ENCODE measurements at regions not wholly inside any gene's neighbourhood (a gene's known extent, or its start where the extent isn't known, plus 50 kb on each side); places are given as distances from the start of the nearest gene placed in this dataset.
"Not testable (repeated sequence)": the region's sequence is repeated elsewhere in the genome, so short reads cannot be mapped to it uniquely, and the experiment has no call there.

- Histone ChIP-seq H3K27me3 (no peaks in the 10 kb centered on the region), H3K4me1 (no peaks in the 10 kb centered on the region), H3K9me3 (no peaks in the 10 kb centered on the region), H3K36me3 (ENCODE audit: low read depth, missing control alignments) (no peaks in the 10 kb centered on the region), H3K27ac (no peak overlapping the region), H3K4me3 (no peak overlapping the region)
- intact Hi-C loops (cut with DNase I; ENCODE audit: low total_unique reads): no loop called here
- WGBS, 2 donors: 65 to 72% methylated on average over 2 of the region's 2 CpGs
- TF ChIP-seq CTCF (IDR thresholded peaks at IDR 0.05) (no peak), POLR2A (IDR thresholded peaks at IDR 0.05) (no peak)
- DNase-seq: no peak
These were observed 421.6 kb upstream of the SLC10A2 start for GRCh38 chr13:103487841-103488240.

GRCh38 chr13:103473081-103473480, 406.9 kb upstream of the SLC10A2 start:
- no peak for DNase-seq
- 96 to 100% methylated on average over 1 of the region's 1 CpG for WGBS, 2 donors
- H3K36me3 ChIP-seq (ENCODE audit: low read depth, missing control alignments): no peaks in the 10 kb centered on the region
- no peak overlapping the region for H3K4me3 ChIP-seq
- no peaks in the 10 kb centered on the region for H3K9me3 ChIP-seq
- H3K27me3 ChIP-seq: no peaks in the 10 kb centered on the region
- intact Hi-C loops (cut with DNase I; ENCODE audit: low total_unique reads): no loop called here
- no peak overlapping the region for H3K27ac ChIP-seq
- H3K4me1 ChIP-seq: no peaks in the 10 kb centered on the region
- TF ChIP-seq CTCF (IDR thresholded peaks at IDR 0.05) (no peak), POLR2A (IDR thresholded peaks at IDR 0.05) (no peak)

- DNase-seq: no peak
- Histone ChIP-seq H3K9me3 (no peaks in the 10 kb centered on the region), H3K27me3 (no peaks in the 10 kb centered on the region), H3K36me3 (ENCODE audit: low read depth, missing control alignments) (no peaks in the 10 kb centered on the region), H3K4me1 (no peaks in the 10 kb centered on the region), H3K27ac (no peak overlapping the region), H3K4me3 (no peak overlapping the region)
- TF ChIP-seq CTCF (IDR thresholded peaks at IDR 0.05) (no peak), POLR2A (IDR thresholded peaks at IDR 0.05) (no peak)
- WGBS, 2 donors: 75 to 88% methylated on average over 4 of the region's 4 CpGs
- intact Hi-C loops (cut with DNase I; ENCODE audit: low total_unique reads): no loop called here
These were observed 405.7 kb upstream of the SLC10A2 start for GRCh38 chr13:103471896-103472295.

- no peak overlapping the region for H3K4me3 ChIP-seq
- H3K36me3 ChIP-seq (ENCODE audit: low read depth, missing control alignments): no peaks in the 10 kb centered on the region
- intact Hi-C loops (cut with DNase I; ENCODE audit: low total_unique reads): no loop called here
- 89 to 95% methylated on average over 1 of the region's 1 CpG for WGBS, 2 donors
- no peaks in the 10 kb centered on the region for H3K4me1 ChIP-seq
- no peak overlapping the region for H3K27ac ChIP-seq
- no peaks in the 10 kb centered on the region for H3K27me3 ChIP-seq
- no peaks in the 10 kb centered on the region for H3K9me3 ChIP-seq
- DNase-seq: no peak
- no peak for TF ChIP-seq CTCF (IDR thresholded peaks at IDR 0.05)
- no peak for TF ChIP-seq POLR2A (IDR thresholded peaks at IDR 0.05)
These were observed 403.6 kb upstream of the SLC10A2 start for GRCh38 chr13:103469771-103470170.

- no peak for DNase-seq
- H3K4me1 ChIP-seq: no peaks in the 10 kb centered on the region
- intact Hi-C loops (cut with DNase I; ENCODE audit: low total_unique reads): no loop called here
- H3K27ac ChIP-seq: no peak overlapping the region
- H3K36me3 ChIP-seq (ENCODE audit: low read depth, missing control alignments): no peaks in the 10 kb centered on the region
- no peak for TF ChIP-seq CTCF (IDR thresholded peaks at IDR 0.05)
- no peak for TF ChIP-seq POLR2A (IDR thresholded peaks at IDR 0.05)
- H3K4me3 ChIP-seq: no peak overlapping the region
- H3K27me3 ChIP-seq: no peaks in the 10 kb centered on the region
- 89 to 91% methylated on average over 5 of the region's 5 CpGs for WGBS, 2 donors
- no peaks in the 10 kb centered on the region for H3K9me3 ChIP-seq
These were observed 400.5 kb upstream of the SLC10A2 start for GRCh38 chr13:103466761-103467160.

- H3K36me3 ChIP-seq (ENCODE audit: low read depth, missing control alignments); DNase-seq; H3K4me3 ChIP-seq; intact Hi-C loops (cut with DNase I; ENCODE audit: low total_unique reads); H3K27ac ChIP-seq; H3K9me3 ChIP-seq; H3K27me3 ChIP-seq; H3K4me1 ChIP-seq: not testable (repeated sequence)
- 56 to 66% methylated on average over 3 of the region's 3 CpGs for WGBS, 2 donors
These were observed 394.0 kb upstream of the SLC10A2 start for GRCh38 chr13:103460246-103460645.

GRCh38 chr13:103457050-103457449, 390.8 kb upstream of the SLC10A2 start:
- 63 to 82% methylated on average over 14 of the region's 14 CpGs for WGBS, 2 donors
- not testable (repeated sequence) for H3K36me3 ChIP-seq (ENCODE audit: low read depth, missing control alignments)

More at GRCh38 chr13:103457050-103457449, 390.8 kb upstream of the SLC10A2 start:
- H3K27ac ChIP-seq; H3K4me3 ChIP-seq; H3K4me1 ChIP-seq; H3K9me3 ChIP-seq; DNase-seq; H3K27me3 ChIP-seq; intact Hi-C loops (cut with DNase I; ENCODE audit: low total_unique reads): not testable (repeated sequence)
